Panc1 (cell line): ENCODE measurements at regions not wholly inside any gene's neighbourhood (a gene's known extent, or its start where the extent isn't known, plus 50 kb on each side); places are given as distances from the start of the nearest gene placed in this dataset.

Experiments used
- SIN3A ChIP-seq: IDR thresholded peaks from 2 replicates; pipeline ENCODE4 v1.6.1; 2012; ENCODE audit warnings: low read depth, mild to moderate bottlenecking, low read length, moderate library complexity, borderline replicate concordance; ENCODE audit not compliant: insufficient read depth
- TCF7L2 ChIP-seq: IDR thresholded peaks from 2 replicates; pipeline ENCODE4 v1.6.1; 2011; ENCODE audit warnings: mild to moderate bottlenecking, low read depth, low read length, inconsistent platforms
- TF ChIP-seq, protein P1 (sequence below): fragments of 450-650 bp; IDR thresholded peaks from 2 replicates; pipeline ENCODE4 v1.5.1; 2017; ENCODE audit warnings: mild to moderate bottlenecking
- TF ChIP-seq, protein P2 (sequence below), 2 experiments: IDR thresholded peaks; 2 replicates each; pipeline ENCODE4 v1.6.1; 2011 to 2012; ENCODE audit warnings: low read depth in 2 of 2, control low read depth in 1 of 2, low read length in 1 of 2, mild to moderate bottlenecking in 1 of 2, moderate library complexity in 1 of 2; ENCODE audit not compliant: insufficient read depth in 1 of 2

DNA sequence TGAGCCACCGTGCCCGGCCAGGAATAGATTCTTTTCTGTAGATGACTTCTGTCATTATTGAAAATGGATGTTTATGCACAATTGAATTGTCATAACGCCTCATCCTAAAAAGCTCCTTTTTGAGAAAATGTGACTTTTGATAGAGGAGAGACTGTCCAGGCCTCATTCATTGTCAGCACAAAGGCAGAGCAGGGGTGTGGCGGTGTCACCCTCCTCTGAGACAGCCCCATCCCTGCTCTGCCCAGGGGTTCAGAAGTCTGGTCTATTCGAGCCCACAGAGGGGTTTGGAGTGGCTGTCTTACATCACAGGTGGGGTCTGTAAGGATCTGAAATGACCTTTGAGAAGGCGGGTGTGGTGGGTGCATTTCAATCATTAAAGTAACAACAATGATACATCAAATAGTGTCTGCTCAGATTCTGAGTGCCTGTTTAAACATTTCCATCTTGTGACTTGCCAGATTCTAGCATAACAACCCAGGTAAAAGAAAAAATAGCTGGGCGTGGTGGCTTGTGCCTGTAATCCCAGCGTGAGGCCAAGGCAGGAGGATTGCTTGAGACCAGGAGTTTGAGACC lies 161.0 kb downstream of the SEC14L1 start:
- TF ChIP-seq, protein P1, sequence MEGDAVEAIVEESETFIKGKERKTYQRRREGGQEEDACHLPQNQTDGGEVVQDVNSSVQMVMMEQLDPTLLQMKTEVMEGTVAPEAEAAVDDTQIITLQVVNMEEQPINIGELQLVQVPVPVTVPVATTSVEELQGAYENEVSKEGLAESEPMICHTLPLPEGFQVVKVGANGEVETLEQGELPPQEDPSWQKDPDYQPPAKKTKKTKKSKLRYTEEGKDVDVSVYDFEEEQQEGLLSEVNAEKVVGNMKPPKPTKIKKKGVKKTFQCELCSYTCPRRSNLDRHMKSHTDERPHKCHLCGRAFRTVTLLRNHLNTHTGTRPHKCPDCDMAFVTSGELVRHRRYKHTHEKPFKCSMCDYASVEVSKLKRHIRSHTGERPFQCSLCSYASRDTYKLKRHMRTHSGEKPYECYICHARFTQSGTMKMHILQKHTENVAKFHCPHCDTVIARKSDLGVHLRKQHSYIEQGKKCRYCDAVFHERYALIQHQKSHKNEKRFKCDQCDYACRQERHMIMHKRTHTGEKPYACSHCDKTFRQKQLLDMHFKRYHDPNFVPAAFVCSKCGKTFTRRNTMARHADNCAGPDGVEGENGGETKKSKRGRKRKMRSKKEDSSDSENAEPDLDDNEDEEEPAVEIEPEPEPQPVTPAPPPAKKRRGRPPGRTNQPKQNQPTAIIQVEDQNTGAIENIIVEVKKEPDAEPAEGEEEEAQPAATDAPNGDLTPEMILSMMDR = no peak
- TF ChIP-seq, protein P2, sequence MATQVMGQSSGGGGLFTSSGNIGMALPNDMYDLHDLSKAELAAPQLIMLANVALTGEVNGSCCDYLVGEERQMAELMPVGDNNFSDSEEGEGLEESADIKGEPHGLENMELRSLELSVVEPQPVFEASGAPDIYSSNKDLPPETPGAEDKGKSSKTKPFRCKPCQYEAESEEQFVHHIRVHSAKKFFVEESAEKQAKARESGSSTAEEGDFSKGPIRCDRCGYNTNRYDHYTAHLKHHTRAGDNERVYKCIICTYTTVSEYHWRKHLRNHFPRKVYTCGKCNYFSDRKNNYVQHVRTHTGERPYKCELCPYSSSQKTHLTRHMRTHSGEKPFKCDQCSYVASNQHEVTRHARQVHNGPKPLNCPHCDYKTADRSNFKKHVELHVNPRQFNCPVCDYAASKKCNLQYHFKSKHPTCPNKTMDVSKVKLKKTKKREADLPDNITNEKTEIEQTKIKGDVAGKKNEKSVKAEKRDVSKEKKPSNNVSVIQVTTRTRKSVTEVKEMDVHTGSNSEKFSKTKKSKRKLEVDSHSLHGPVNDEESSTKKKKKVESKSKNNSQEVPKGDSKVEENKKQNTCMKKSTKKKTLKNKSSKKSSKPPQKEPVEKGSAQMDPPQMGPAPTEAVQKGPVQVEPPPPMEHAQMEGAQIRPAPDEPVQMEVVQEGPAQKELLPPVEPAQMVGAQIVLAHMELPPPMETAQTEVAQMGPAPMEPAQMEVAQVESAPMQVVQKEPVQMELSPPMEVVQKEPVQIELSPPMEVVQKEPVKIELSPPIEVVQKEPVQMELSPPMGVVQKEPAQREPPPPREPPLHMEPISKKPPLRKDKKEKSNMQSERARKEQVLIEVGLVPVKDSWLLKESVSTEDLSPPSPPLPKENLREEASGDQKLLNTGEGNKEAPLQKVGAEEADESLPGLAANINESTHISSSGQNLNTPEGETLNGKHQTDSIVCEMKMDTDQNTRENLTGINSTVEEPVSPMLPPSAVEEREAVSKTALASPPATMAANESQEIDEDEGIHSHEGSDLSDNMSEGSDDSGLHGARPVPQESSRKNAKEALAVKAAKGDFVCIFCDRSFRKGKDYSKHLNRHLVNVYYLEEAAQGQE (IDR thresholded peaks at IDR 0.05; ENCODE audit: insufficient read depth in 1 of 2, low read depth in 2 of 2, low read length in 1 of 2) = no peak
- TF ChIP-seq SIN3A (no peak), TCF7L2 (no peak)
